Right atrium auricular region (tissue), 2 donors: ENCODE measurements at regions not wholly inside any gene's neighbourhood (a gene's known extent, or its start where the extent isn't known, plus 50 kb on each side); places are given as distances from the start of the nearest gene placed in this dataset.

ENCODE experiments used
- DNase-seq: peaks from one replicate; pipeline ENCODE4 v3.0.0-alpha.2; 2019; ENCODE audit warnings: low spot score
- H3K27ac ChIP-seq, 2 donors: fragments of 200-600 bp; sonication (generic); 1 replicate in 1 of 2; 2 replicates in 1 of 2; pipeline ENCODE4 v1.5.1; 2016 to 2019
- H3K27me3 ChIP-seq, 2 donors: fragments of 200-600 bp; sonication (generic); one replicate each; pipeline versions ENCODE4 v1.5.1 to v1.6.0; 2017 to 2019
- H3K36me3 ChIP-seq: fragments of 200-600 bp; sonication (generic); one replicate; pipeline ENCODE4 v1.5.1; 2016
- H3K4me1 ChIP-seq, 2 donors: fragments of 200-600 bp; sonication (generic); one replicate each; pipeline versions ENCODE4 v1.5.1 to v1.6.0; 2017 to 2019
- H3K4me3 ChIP-seq, 2 donors: fragments of 200-600 bp; sonication (generic); 1 replicate in 1 of 2; 2 replicates in 1 of 2; pipeline ENCODE4 v1.5.1; 2017 to 2019; ENCODE audit warnings: mild to moderate bottlenecking in 1 of 2, moderate library complexity in 1 of 2
- H3K9me3 ChIP-seq, 2 donors: fragments of 200-600 bp; sonication (generic); one replicate each; pipeline ENCODE4 v1.5.1; 2019
- CTCF ChIP-seq, 2 donors: fragments of 200-600 bp; sonication (generic); IDR thresholded peaks; one replicate each; pipeline ENCODE4 v1.5.1; 2019; ENCODE audit warnings: antibody characterized with exemption in 2 of 2

- no peaks in the 10 kb centered on the region for H3K9me3 ChIP-seq
- H3K27me3 ChIP-seq, result no peaks in the 10 kb centered on the region
- TF ChIP-seq CTCF (IDR thresholded peaks at IDR 0.05), result no peak
- H3K36me3 ChIP-seq, result no peaks in the 10 kb centered on the region
- no peaks in the 10 kb centered on the region for H3K4me1 ChIP-seq
- no peak overlapping the region for H3K27ac ChIP-seq
- no peak for DNase-seq
- H3K4me3 ChIP-seq, result no peak overlapping the region
These were observed 130.9 kb downstream of the SLC16A9 start for GRCh38 chr10:59578741-59579140.

- Histone ChIP-seq H3K9me3 (no peaks in the 10 kb centered on the region), H3K4me1 (no peaks in the 10 kb centered on the region), H3K4me3 (no peak overlapping the region), H3K27me3 (no peaks in the 10 kb centered on the region), H3K36me3 (no peaks in the 10 kb centered on the region), H3K27ac (no peak overlapping the region)
- TF ChIP-seq CTCF (IDR thresholded peaks at IDR 0.05), result no peak
- DNase-seq, result no peak
These were observed 131.7 kb downstream of the SLC16A9 start for GRCh38 chr10:59577984-59578383.

GRCh38 chr10:59575269-59575668 is 134.4 kb downstream of the SLC16A9 start:
- Histone ChIP-seq H3K27me3 (no peaks in the 10 kb centered on the region), H3K4me3 (no peak overlapping the region), H3K36me3 (no peaks in the 10 kb centered on the region), H3K9me3 (no peaks in the 10 kb centered on the region), H3K4me1 (no peaks in the 10 kb centered on the region), H3K27ac (no peak overlapping the region)
- no peak for DNase-seq
- TF ChIP-seq CTCF (IDR thresholded peaks at IDR 0.05), result no peak

GRCh38 chr10:59563531-59563930 is 146.1 kb downstream of the SLC16A9 start:
- no peaks in the 10 kb centered on the region for H3K27me3 ChIP-seq
- no peak for DNase-seq
- no peaks in the 10 kb centered on the region for H3K4me1 ChIP-seq
- no peak for TF ChIP-seq CTCF (IDR thresholded peaks at IDR 0.05)
- no peak overlapping the region for H3K4me3 ChIP-seq
- no peak overlapping the region for H3K27ac ChIP-seq
- H3K9me3 ChIP-seq, result no peaks in the 10 kb centered on the region
- no peaks in the 10 kb centered on the region for H3K36me3 ChIP-seq

GRCh38 chr10:59562126-59562525 is 147.5 kb downstream of the SLC16A9 start:
- Histone ChIP-seq H3K4me1 (no peaks in the 10 kb centered on the region), H3K27me3 (no peaks in the 10 kb centered on the region), H3K36me3 (no peaks in the 10 kb centered on the region), H3K27ac (no peak overlapping the region), H3K4me3 (no peak overlapping the region), H3K9me3 (no peaks in the 10 kb centered on the region)
- TF ChIP-seq CTCF (IDR thresholded peaks at IDR 0.05), result no peak
- DNase-seq, result no peak

- Histone ChIP-seq H3K4me1 (no peaks in the 10 kb centered on the region), H3K27ac (no peak overlapping the region), H3K9me3 (no peaks in the 10 kb centered on the region), H3K27me3 (no peaks in the 10 kb centered on the region), H3K36me3 (no peaks in the 10 kb centered on the region), H3K4me3 (no peak overlapping the region)
- no peak for TF ChIP-seq CTCF (IDR thresholded peaks at IDR 0.05)
- DNase-seq, result no peak
These were observed 148.1 kb downstream of the SLC16A9 start for GRCh38 chr10:59561477-59562121.
